ENCODE measurements at regions not wholly inside any gene's neighbourhood (a gene's known extent, or its start where the extent isn't known, plus 50 kb on each side); places are given as distances from the start of the nearest gene placed in this dataset.
A peak's percentile ranks its signal among the peaks of the same experiment; 100 is the strongest.
"Not testable (repeated sequence)": the region's sequence is repeated elsewhere in the genome, so short reads cannot be mapped to it uniquely, and the experiment has no call there.

DNA sequence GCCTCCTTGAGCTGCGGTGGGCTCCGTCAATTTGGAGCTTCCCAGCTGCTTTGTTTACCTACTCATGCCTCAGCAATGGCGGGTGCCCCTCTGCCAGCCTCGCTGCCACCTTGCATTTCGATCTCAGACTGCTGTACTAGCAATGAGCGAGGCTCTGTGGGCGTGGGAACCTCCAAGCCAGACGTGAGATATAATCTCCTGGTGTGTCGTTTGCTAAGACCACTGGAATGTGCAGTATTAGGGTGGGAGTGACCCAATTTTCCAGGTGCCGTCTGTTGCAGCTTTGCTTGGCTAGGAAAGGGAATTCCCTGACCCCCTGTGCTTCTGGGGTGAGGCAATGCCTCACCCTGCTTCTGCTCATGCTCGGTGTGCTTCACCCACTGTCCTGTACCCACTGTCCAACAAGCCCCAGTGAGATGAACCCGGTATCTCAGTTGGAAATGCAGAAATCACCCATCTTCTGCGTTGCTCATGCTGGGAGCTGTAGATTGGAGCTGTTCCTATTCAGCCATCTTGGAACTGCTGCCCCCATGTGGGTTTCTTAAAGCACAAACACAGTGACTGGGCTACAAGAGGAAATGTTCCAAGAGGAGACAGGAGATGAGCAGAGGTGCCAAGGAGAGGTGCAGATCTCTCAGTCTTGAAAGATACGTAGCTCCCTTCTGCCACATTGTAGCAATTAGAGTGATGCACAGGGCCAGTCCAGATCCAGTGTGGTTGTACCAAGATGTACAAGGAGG, 193.0 kb upstream of the IGFBP7 start:
- Mint-ChIP-seq H3K9me3 (ENCODE audit: low read depth, unreplicated experiment) (peaks cover 3% of the 10 kb centered on the region), H3K4me3 (ENCODE audit: low read depth, unreplicated experiment) (peak overlapping the region; percentile 39), H3K36me3 (ENCODE audit: insufficient read depth, unreplicated experiment) (no peaks in the 10 kb centered on the region), H3K27me3 (ENCODE audit: unreplicated experiment) (no peaks in the 10 kb centered on the region), H3K4me1 (ENCODE audit: low read depth, unreplicated experiment) (no peaks in the 10 kb centered on the region), H3K27ac (ENCODE audit: unreplicated experiment) (no peak overlapping the region)
- no TSS peak for BruUV-seq (replicated peaks)
- CTCF ChIA-PET = no interaction called here
- intact Hi-C loops (cut with micrococcal nuclease; ENCODE audit: unreplicated experiment) = no loop called here
- no peak for DNase-seq
- TF ChIP-seq, protein P1, sequence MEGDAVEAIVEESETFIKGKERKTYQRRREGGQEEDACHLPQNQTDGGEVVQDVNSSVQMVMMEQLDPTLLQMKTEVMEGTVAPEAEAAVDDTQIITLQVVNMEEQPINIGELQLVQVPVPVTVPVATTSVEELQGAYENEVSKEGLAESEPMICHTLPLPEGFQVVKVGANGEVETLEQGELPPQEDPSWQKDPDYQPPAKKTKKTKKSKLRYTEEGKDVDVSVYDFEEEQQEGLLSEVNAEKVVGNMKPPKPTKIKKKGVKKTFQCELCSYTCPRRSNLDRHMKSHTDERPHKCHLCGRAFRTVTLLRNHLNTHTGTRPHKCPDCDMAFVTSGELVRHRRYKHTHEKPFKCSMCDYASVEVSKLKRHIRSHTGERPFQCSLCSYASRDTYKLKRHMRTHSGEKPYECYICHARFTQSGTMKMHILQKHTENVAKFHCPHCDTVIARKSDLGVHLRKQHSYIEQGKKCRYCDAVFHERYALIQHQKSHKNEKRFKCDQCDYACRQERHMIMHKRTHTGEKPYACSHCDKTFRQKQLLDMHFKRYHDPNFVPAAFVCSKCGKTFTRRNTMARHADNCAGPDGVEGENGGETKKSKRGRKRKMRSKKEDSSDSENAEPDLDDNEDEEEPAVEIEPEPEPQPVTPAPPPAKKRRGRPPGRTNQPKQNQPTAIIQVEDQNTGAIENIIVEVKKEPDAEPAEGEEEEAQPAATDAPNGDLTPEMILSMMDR (IDR thresholded peaks at IDR 0.05; ENCODE audit: unreplicated experiment) = no peak

DNA sequence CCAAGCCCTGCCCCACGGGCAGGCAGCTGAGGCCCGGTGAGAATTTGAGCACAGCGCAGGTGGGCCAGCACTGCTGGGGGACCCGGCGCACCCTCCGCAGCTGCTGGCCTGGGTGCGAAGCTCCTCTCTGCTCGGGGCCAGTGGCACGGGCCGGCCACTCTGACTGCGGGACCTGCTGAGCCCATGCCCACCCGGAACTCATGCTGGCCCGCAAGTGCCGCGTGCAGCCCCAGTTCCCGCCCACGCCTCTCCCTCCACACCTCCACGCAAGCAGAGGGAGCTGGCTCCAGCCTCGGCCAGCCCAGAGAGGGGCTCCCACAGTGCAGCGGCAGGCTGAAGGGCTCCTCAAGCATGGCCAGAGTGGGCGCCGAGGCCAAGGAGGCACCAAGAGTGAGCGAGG, 190.1 kb upstream of the IGFBP7 start:
- H3K27me3 Mint-ChIP-seq (ENCODE audit: unreplicated experiment); H3K4me1 Mint-ChIP-seq (ENCODE audit: low read depth, unreplicated experiment); intact Hi-C loops (cut with micrococcal nuclease; ENCODE audit: unreplicated experiment); H3K27ac Mint-ChIP-seq (ENCODE audit: unreplicated experiment); H3K9me3 Mint-ChIP-seq (ENCODE audit: low read depth, unreplicated experiment); CTCF ChIA-PET; BruUV-seq (replicated peaks); H3K36me3 Mint-ChIP-seq (ENCODE audit: insufficient read depth, unreplicated experiment); DNase-seq; H3K4me3 Mint-ChIP-seq (ENCODE audit: low read depth, unreplicated experiment): not testable (repeated sequence)

DNA sequence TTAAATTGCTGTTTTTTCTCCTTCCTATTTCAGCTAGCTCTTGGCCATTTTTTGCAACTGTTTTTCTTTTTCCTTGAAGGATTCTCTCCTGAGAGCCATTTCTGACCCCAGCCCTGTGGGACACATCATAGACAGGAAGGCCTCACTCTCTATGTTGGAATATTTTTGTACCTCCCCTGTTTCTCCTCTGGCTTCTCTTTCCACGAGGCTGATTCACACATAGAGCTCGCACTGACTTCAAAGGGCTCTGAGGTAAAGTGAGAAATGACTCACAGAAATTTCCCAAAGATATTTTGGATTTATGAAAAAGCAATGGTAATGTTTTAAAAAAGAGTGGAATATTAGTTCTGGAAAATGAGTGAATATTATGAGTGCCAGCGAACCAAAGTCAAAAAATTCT, 181.7 kb upstream of the IGFBP7 start:
- no peak for DNase-seq
- Mint-ChIP-seq H3K4me3 (ENCODE audit: low read depth, unreplicated experiment) (no peak overlapping the region), H3K4me1 (ENCODE audit: low read depth, unreplicated experiment) (no peaks in the 10 kb centered on the region), H3K27me3 (ENCODE audit: unreplicated experiment) (peaks cover 11% of the 10 kb centered on the region), H3K27ac (ENCODE audit: unreplicated experiment) (no peak overlapping the region), H3K9me3 (ENCODE audit: low read depth, unreplicated experiment) (no peaks in the 10 kb centered on the region), H3K36me3 (ENCODE audit: insufficient read depth, unreplicated experiment) (no peaks in the 10 kb centered on the region)
- no TSS peak for BruUV-seq (replicated peaks)
- CTCF ChIA-PET = no interaction called here
- TF ChIP-seq, protein P1 (IDR thresholded peaks at IDR 0.05; ENCODE audit: unreplicated experiment) = no peak
- intact Hi-C loops (cut with micrococcal nuclease; ENCODE audit: unreplicated experiment) = no loop called here

DNA sequence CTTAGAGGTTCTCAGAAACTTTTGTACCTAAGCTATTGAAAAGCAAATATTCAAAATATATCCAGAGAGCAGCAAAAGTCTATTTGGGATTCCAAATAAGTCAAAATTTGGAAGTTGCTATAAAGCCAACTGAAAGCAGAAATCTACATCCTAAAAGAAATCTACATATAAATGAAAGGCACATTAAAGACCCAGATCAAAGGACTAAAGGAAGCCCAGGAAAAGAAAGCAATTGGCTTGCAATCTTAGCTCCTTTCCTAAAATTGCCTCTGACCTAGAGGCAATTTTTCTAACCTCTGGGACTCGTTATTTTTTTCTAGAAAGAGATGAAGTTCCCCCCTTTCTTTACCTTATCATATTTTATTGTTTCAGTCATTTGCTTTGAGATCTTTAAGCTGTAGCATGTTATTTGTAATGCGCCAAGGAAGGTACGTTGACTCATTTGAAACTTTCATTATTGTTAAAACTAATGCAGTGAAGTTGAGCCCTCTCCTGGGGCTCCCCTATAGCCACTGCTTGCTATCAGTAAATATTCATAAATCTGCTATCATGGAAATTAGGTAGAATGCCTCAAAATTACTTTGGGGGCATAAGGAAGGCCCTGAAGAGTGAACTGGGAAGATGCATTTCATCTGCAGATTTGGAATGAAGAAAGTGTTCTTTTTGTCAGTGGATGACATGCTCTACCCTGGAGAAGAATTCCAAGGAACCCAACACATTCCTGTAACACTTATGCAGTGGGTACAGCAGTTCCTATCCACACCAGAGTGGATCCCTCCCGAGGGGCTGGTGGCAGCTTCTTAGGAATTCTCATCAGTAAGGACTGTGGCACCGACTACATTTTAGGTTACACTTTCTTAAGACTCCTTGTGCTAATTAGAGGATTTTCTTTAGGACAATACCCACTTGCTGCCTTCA, 177.8 kb upstream of the IGFBP7 start:
- Mint-ChIP-seq H3K27me3 (ENCODE audit: unreplicated experiment) (peaks cover 11% of the 10 kb centered on the region), H3K4me1 (ENCODE audit: low read depth, unreplicated experiment) (no peaks in the 10 kb centered on the region), H3K36me3 (ENCODE audit: insufficient read depth, unreplicated experiment) (no peaks in the 10 kb centered on the region), H3K27ac (ENCODE audit: unreplicated experiment) (no peak overlapping the region), H3K4me3 (ENCODE audit: low read depth, unreplicated experiment) (no peak overlapping the region), H3K9me3 (ENCODE audit: low read depth, unreplicated experiment) (no peaks in the 10 kb centered on the region)
- intact Hi-C loops (cut with micrococcal nuclease; ENCODE audit: unreplicated experiment) = no loop called here
- no peak for DNase-seq
- no TSS peak for BruUV-seq (replicated peaks)
- CTCF ChIA-PET = no interaction called here
- TF ChIP-seq, protein P1 (IDR thresholded peaks at IDR 0.05; ENCODE audit: unreplicated experiment) = no peak

DNA sequence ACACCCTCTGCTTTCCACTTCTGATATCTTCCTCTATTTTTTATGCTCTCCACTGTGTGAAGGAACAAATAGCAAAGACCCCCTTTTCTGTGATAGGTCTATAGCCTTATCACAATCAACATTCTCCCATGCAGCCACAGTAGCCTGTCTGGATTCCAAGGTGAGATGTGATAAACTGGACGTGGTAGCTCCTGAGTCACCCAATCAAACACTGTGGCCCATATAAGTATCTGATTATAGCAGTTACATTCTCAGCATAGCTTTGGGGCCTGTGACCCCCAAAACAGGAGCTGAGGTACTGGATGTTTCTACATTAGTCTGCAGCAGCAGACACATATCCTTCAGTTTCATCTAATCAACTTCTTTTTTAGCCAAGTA, 172.7 kb upstream of the IGFBP7 start:
- no peaks in the 10 kb centered on the region for H3K36me3 Mint-ChIP-seq (ENCODE audit: insufficient read depth, unreplicated experiment)
- intact Hi-C loops (cut with micrococcal nuclease; ENCODE audit: unreplicated experiment) = no loop called here
- H3K27ac Mint-ChIP-seq (ENCODE audit: unreplicated experiment) = no peak overlapping the region
- no TSS peak for BruUV-seq (replicated peaks)
- H3K4me1 Mint-ChIP-seq (ENCODE audit: low read depth, unreplicated experiment) = no peaks in the 10 kb centered on the region
- no peak overlapping the region for H3K4me3 Mint-ChIP-seq (ENCODE audit: low read depth, unreplicated experiment)
- DNase-seq = no peak
- TF ChIP-seq, protein P1 (IDR thresholded peaks at IDR 0.05; ENCODE audit: unreplicated experiment) = no peak
- CTCF ChIA-PET = no interaction called here
- H3K9me3 Mint-ChIP-seq (ENCODE audit: low read depth, unreplicated experiment) = no peaks in the 10 kb centered on the region
- no peaks in the 10 kb centered on the region for H3K27me3 Mint-ChIP-seq (ENCODE audit: unreplicated experiment)

Data from Calu3 (cell line).